ENCODE measurements at regions not wholly inside any gene's neighbourhood (a gene's known extent, or its start where the extent isn't known, plus 50 kb on each side); places are given as distances from the start of the nearest gene placed in this dataset.

DNA sequence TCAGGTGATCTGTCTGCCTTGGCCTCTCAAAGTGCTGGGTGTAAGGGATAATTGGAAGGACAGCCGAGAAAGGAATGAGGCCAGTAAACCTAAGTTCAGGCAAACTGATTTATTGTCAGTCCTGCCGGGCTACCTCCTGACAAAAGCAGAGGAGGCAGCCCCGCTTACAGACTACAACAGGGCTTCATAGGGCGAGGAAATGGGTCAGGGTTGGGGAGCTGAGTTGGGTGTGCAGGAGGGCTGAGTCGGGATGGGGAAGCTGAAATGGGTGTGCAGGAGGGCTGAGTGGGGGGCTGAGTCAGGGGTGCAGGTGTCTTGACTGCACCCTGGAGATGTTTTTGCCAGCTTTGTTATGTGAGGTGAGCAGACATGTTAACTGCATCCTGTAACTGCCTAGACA, 210.2 kb downstream of the SLITRK6 start:
- H3K4me1 ChIP-seq (ENCODE audit: control insufficient read depth in 1 of 2, insufficient read depth in 2 of 2, low read length in 2 of 2) = no peaks in the 10 kb centered on the region
- H3K9ac ChIP-seq (ENCODE audit: low read depth in 1 of 2, low read length in 2 of 2) = no peak overlapping the region
- no peaks in the 10 kb centered on the region for H3K27me3 ChIP-seq (ENCODE audit: control insufficient read depth in 1 of 2, insufficient read depth in 2 of 2, low read length in 2 of 2)
- H3K36me3 ChIP-seq (ENCODE audit: control insufficient read depth in 1 of 2, insufficient read depth in 2 of 2, low read length in 2 of 2) = no peaks in the 10 kb centered on the region
- no peak overlapping the region for H3K27ac ChIP-seq (ENCODE audit: low read depth, low read length)
- H3K9me3 ChIP-seq (ENCODE audit: control insufficient read depth in 1 of 2, low read length in 2 of 2) = peaks cover 5 to 9% of the 10 kb centered on the region in 2 donors
- H3K4me3 ChIP-seq (ENCODE audit: low read depth in 1 of 2, low read length in 2 of 2) = no peak overlapping the region

DNA sequence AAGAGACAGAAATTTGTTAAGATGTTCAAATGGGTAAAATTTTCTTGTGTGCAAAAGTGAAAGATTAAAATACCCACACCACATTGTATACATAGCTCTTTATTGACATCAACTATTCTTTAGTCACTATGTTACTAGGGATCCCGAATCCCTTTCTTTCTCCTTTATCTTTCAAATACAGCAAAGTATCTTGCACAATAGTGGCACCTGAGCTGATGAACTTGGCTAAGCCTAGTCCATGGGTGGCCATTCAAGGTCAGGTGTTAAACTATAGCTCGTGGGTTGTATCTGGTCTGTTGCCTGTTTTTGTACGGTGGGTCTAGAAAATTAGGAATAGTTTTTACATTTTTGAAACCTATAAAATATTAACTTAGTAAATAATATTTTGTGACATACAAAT, 210.9 kb downstream of the SLITRK6 start:
- H3K36me3 ChIP-seq (ENCODE audit: control insufficient read depth in 1 of 2, insufficient read depth in 2 of 2, low read length in 2 of 2) = no peaks in the 10 kb centered on the region
- H3K9me3 ChIP-seq (ENCODE audit: control insufficient read depth in 1 of 2, low read length in 2 of 2) = peaks cover 5 to 9% of the 10 kb centered on the region in 2 donors
- H3K4me1 ChIP-seq (ENCODE audit: control insufficient read depth in 1 of 2, insufficient read depth in 2 of 2, low read length in 2 of 2) = no peaks in the 10 kb centered on the region
- H3K9ac ChIP-seq (ENCODE audit: low read depth in 1 of 2, low read length in 2 of 2) = no peak overlapping the region
- no peaks in the 10 kb centered on the region for H3K27me3 ChIP-seq (ENCODE audit: control insufficient read depth in 1 of 2, insufficient read depth in 2 of 2, low read length in 2 of 2)
- H3K4me3 ChIP-seq (ENCODE audit: low read depth in 1 of 2, low read length in 2 of 2) = no peak overlapping the region
- H3K27ac ChIP-seq (ENCODE audit: low read depth, low read length) = no peak overlapping the region

DNA sequence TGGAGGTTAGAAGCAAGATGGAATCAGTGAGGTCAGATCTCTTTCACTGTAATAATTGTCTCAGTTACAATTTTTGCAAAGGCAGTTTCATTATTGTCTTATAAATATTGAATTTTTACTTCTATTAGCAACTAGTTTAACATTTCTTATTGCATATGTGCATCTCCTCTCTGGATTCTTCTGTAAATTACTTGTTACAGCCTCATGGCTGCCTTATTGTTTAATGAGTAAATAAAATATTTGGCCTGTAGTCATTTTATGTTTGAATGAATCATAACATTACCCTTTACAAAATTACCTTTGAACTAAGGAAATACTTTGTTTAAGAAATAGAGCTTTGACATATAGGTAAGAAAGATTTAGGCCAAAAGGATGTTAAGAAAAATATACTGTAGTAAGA, 212.4 kb downstream of the SLITRK6 start:
- Histone ChIP-seq H3K4me1 (ENCODE audit: control insufficient read depth in 1 of 2, insufficient read depth in 2 of 2, low read length in 2 of 2) (no peaks in the 10 kb centered on the region), H3K36me3 (ENCODE audit: control insufficient read depth in 1 of 2, insufficient read depth in 2 of 2, low read length in 2 of 2) (no peaks in the 10 kb centered on the region), H3K9ac (ENCODE audit: low read depth in 1 of 2, low read length in 2 of 2) (no peak overlapping the region), H3K27ac (ENCODE audit: low read depth, low read length) (no peak overlapping the region), H3K9me3 (ENCODE audit: control insufficient read depth in 1 of 2, low read length in 2 of 2) (peaks cover 5 to 7% of the 10 kb centered on the region in 2 donors), H3K4me3 (ENCODE audit: low read depth in 1 of 2, low read length in 2 of 2) (no peak overlapping the region), H3K27me3 (ENCODE audit: control insufficient read depth in 1 of 2, insufficient read depth in 2 of 2, low read length in 2 of 2) (no peaks in the 10 kb centered on the region)

DNA sequence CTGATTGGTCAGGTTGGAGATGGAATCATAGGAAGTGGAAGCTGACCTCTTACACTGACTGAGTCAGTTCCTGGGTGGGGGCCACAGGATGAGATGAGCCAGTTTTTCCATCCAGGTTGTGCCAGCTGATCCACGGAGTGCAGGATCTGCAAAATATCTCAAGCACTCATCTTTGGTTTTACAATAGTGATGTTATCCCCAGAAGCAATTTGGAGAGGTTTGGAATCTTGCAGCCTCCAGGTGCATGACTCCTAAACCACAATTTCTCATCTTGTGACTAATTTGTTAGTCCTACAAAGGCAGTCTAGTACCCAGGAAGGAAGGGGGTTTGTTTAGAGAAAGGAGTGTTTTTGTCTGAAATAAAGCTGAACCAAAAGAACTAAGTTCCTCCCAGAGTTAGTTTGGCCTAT, 212.8 kb downstream of the SLITRK6 start:
- Histone ChIP-seq H3K4me3 (ENCODE audit: low read depth in 1 of 2, low read length in 2 of 2) (no peak overlapping the region), H3K9me3 (ENCODE audit: control insufficient read depth in 1 of 2, low read length in 2 of 2) (peaks cover 5 to 7% of the 10 kb centered on the region in 2 donors), H3K27me3 (ENCODE audit: control insufficient read depth in 1 of 2, insufficient read depth in 2 of 2, low read length in 2 of 2) (no peaks in the 10 kb centered on the region), H3K4me1 (ENCODE audit: control insufficient read depth in 1 of 2, insufficient read depth in 2 of 2, low read length in 2 of 2) (no peaks in the 10 kb centered on the region), H3K27ac (ENCODE audit: low read depth, low read length) (no peak overlapping the region), H3K9ac (ENCODE audit: low read depth in 1 of 2, low read length in 2 of 2) (no peak overlapping the region), H3K36me3 (ENCODE audit: control insufficient read depth in 1 of 2, insufficient read depth in 2 of 2, low read length in 2 of 2) (no peaks in the 10 kb centered on the region)

DNA sequence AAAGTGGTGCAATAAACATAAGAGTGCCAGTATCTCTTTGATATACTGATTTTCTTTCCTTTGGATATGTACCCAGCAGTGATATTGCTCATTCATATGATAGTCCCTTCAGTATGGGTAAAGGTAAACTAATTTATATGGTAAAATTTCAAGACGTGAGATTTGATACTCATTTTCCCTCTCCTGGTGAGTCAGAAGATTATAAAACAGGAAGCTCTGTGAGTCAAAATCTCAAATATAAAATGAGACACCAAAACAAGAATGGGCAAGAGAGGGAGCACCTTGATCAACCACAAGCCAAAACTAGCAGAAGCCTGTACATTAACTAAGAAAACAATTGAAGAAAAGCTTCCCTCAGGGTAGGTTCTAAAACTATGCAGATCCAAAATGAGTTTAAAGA, 216.3 kb downstream of the SLITRK6 start:
- Histone ChIP-seq H3K4me3 (ENCODE audit: low read depth in 1 of 2, low read length in 2 of 2) (no peak overlapping the region), H3K27me3 (ENCODE audit: control insufficient read depth in 1 of 2, insufficient read depth in 2 of 2, low read length in 2 of 2) (no peaks in the 10 kb centered on the region), H3K9me3 (ENCODE audit: control insufficient read depth in 1 of 2, low read length in 2 of 2) (peaks cover 0 to 9% of the 10 kb centered on the region in 2 donors), H3K36me3 (ENCODE audit: control insufficient read depth in 1 of 2, insufficient read depth in 2 of 2, low read length in 2 of 2) (no peaks in the 10 kb centered on the region), H3K9ac (ENCODE audit: low read depth in 1 of 2, low read length in 2 of 2) (no peak overlapping the region), H3K4me1 (ENCODE audit: control insufficient read depth in 1 of 2, insufficient read depth in 2 of 2, low read length in 2 of 2) (no peaks in the 10 kb centered on the region), H3K27ac (ENCODE audit: low read depth, low read length) (no peak overlapping the region)

DNA sequence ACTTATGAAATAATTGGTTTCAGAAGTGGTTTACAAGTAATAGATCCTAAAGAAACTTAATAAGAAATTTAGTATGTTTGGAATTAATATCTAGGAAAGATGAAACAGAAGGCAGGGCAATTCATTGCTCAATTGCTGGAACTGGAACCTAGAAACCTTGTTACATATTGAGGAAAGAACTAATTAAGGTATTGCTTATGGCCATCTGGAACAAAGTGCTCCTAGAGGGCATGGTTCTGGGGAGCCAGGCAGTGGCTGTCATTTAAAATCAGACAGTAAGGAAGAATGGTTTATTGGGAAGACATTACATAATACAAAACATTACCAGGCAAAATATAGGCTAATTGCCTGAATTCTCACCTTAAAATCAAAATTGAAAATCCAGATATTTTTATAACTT, 224.1 kb downstream of the SLITRK6 start:
- H3K4me3 ChIP-seq (ENCODE audit: low read depth in 1 of 2, low read length in 2 of 2) = no peak overlapping the region
- H3K9me3 ChIP-seq (ENCODE audit: control insufficient read depth in 1 of 2, low read length in 2 of 2) = peaks cover 0 to 9% of the 10 kb centered on the region in 2 donors
- no peak overlapping the region for H3K27ac ChIP-seq (ENCODE audit: low read depth, low read length)
- no peaks in the 10 kb centered on the region for H3K36me3 ChIP-seq (ENCODE audit: control insufficient read depth in 1 of 2, insufficient read depth in 2 of 2, low read length in 2 of 2)
- H3K9ac ChIP-seq (ENCODE audit: low read depth in 1 of 2, low read length in 2 of 2) = no peak overlapping the region
- H3K4me1 ChIP-seq (ENCODE audit: control insufficient read depth in 1 of 2, insufficient read depth in 2 of 2, low read length in 2 of 2) = no peaks in the 10 kb centered on the region
- H3K27me3 ChIP-seq (ENCODE audit: control insufficient read depth in 1 of 2, insufficient read depth in 2 of 2, low read length in 2 of 2) = no peaks in the 10 kb centered on the region

DNA sequence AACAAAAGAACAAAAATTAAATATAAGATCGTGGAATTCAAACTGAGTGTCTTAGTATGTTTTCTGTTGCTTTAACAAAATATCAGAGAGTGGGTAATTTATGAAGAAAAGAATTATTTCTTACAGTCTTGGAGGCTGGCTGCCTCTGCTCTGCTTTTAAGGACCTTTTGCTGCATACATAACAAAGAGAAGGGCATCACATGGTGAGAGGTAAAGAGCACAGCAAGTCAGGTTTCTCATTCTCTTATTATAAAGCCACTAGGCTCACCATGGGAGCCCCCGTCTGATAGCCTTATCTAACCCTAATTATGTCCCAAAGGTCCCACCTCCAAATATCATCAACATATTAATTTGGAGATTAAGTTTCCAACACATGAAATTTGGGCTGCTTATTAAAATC, 231.3 kb downstream of the SLITRK6 start:
- Histone ChIP-seq H3K4me1 (ENCODE audit: control insufficient read depth in 1 of 2, insufficient read depth in 2 of 2, low read length in 2 of 2) (no peaks in the 10 kb centered on the region), H3K27me3 (ENCODE audit: control insufficient read depth in 1 of 2, insufficient read depth in 2 of 2, low read length in 2 of 2) (no peaks in the 10 kb centered on the region), H3K9ac (ENCODE audit: low read depth in 1 of 2, low read length in 2 of 2) (no peak overlapping the region)

DNA sequence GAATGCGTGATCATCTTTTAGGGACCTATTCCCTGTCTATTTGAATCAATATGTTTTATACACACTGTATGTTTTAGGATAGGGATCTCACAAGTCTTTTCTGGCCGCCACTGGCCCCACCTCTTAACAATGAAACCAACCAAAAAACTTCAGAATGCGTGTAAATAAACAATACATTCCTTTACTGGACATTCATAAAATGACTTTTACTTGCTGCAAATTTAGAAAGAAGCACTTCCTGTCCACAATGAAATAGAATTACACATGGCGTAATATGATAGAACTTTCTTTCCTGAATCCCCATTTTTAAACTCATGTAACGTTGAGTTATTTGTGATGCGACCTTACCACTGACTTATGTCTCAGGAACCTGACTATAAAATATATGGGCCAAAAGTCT, 233.6 kb downstream of the SLITRK6 start:
- H3K4me3 ChIP-seq (ENCODE audit: low read depth in 1 of 2, low read length in 2 of 2) = no peak overlapping the region
- no peak overlapping the region for H3K27ac ChIP-seq (ENCODE audit: low read depth, low read length)
- peaks cover 0 to under 1% of the 10 kb centered on the region in 2 donors for H3K9me3 ChIP-seq (ENCODE audit: control insufficient read depth in 1 of 2, low read length in 2 of 2)
- no peaks in the 10 kb centered on the region for H3K27me3 ChIP-seq (ENCODE audit: control insufficient read depth in 1 of 2, insufficient read depth in 2 of 2, low read length in 2 of 2)
- H3K36me3 ChIP-seq (ENCODE audit: control insufficient read depth in 1 of 2, insufficient read depth in 2 of 2, low read length in 2 of 2) = no peaks in the 10 kb centered on the region
- H3K4me1 ChIP-seq (ENCODE audit: control insufficient read depth in 1 of 2, insufficient read depth in 2 of 2, low read length in 2 of 2) = no peaks in the 10 kb centered on the region
- H3K9ac ChIP-seq (ENCODE audit: low read depth in 1 of 2, low read length in 2 of 2) = no peak overlapping the region

More for the DNA sequence above, 231.3 kb downstream of the SLITRK6 start:
- no peak overlapping the region for H3K27ac ChIP-seq (ENCODE audit: low read depth, low read length)
- H3K9me3 ChIP-seq (ENCODE audit: control insufficient read depth in 1 of 2, low read length in 2 of 2) = no peaks in the 10 kb centered on the region
- H3K36me3 ChIP-seq (ENCODE audit: control insufficient read depth in 1 of 2, insufficient read depth in 2 of 2, low read length in 2 of 2) = no peaks in the 10 kb centered on the region
- no peak overlapping the region for H3K4me3 ChIP-seq (ENCODE audit: low read depth in 1 of 2, low read length in 2 of 2)

DNA sequence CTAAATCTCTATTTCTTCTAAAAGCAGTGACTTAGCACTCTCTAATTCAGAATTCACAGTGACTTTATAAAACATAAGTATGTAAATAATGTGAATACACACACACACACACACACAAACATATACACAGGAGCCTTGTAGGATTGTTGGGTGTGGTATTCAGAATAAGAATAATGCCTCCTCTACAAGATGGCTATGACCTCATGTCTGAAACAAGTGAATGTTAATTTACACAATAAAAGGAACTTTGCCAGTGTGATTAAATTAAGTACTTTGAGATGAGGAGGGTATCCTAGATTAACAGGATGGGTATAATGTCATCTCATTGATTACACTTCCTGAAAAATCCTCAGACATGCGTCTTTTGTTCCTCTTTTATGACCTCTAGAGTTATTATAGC, 234.6 kb downstream of the SLITRK6 start:
- H3K36me3 ChIP-seq (ENCODE audit: control insufficient read depth in 1 of 2, insufficient read depth in 2 of 2, low read length in 2 of 2) = no peaks in the 10 kb centered on the region
- H3K27ac ChIP-seq (ENCODE audit: low read depth, low read length) = no peak overlapping the region
- no peak overlapping the region for H3K4me3 ChIP-seq (ENCODE audit: low read depth in 1 of 2, low read length in 2 of 2)

DNA sequence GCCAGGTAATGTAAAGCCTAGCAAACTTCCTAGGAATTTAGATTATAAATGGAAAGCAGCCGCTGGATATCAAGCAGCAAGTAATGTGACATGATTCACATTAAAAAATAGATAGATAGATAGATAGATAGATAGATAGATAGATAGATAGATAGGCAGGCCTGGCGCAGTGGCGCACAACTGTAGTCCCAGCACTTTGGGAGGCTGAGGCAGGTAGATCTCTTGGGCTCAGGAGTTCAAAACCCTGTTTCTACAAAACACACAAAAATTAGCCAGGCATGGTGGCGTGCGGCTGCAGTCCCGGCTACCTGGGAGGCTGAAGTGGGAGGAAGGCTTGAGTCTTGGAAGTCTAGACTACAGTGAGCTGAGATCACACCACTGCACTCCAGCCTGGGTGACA, 236.9 kb downstream of the SLITRK6 start:
- Histone ChIP-seq H3K9me3 (ENCODE audit: control insufficient read depth in 1 of 2, low read length in 2 of 2) (peaks cover 0 to 6% of the 10 kb centered on the region in 2 donors), H3K9ac (ENCODE audit: low read depth in 1 of 2, low read length in 2 of 2) (no peak overlapping the region), H3K4me1 (ENCODE audit: control insufficient read depth in 1 of 2, insufficient read depth in 2 of 2, low read length in 2 of 2) (no peaks in the 10 kb centered on the region), H3K27ac (ENCODE audit: low read depth, low read length) (no peak overlapping the region), H3K36me3 (ENCODE audit: control insufficient read depth in 1 of 2, insufficient read depth in 2 of 2, low read length in 2 of 2) (no peaks in the 10 kb centered on the region), H3K27me3 (ENCODE audit: control insufficient read depth in 1 of 2, insufficient read depth in 2 of 2, low read length in 2 of 2) (no peaks in the 10 kb centered on the region), H3K4me3 (ENCODE audit: low read depth in 1 of 2, low read length in 2 of 2) (no peak overlapping the region)

More for the DNA sequence above, 234.6 kb downstream of the SLITRK6 start:
- H3K9ac ChIP-seq (ENCODE audit: low read depth in 1 of 2, low read length in 2 of 2) = no peak overlapping the region
- peaks cover 0 to 6% of the 10 kb centered on the region in 2 donors for H3K9me3 ChIP-seq (ENCODE audit: control insufficient read depth in 1 of 2, low read length in 2 of 2)
- no peaks in the 10 kb centered on the region for H3K4me1 ChIP-seq (ENCODE audit: control insufficient read depth in 1 of 2, insufficient read depth in 2 of 2, low read length in 2 of 2)
- no peaks in the 10 kb centered on the region for H3K27me3 ChIP-seq (ENCODE audit: control insufficient read depth in 1 of 2, insufficient read depth in 2 of 2, low read length in 2 of 2)

Measured in duodenal mucosa (tissue), 2 donors.